Upper lobe of left lung (tissue), 4 donors: ENCODE measurements at regions not wholly inside any gene's neighbourhood (a gene's known extent, or its start where the extent isn't known, plus 50 kb on each side); places are given as distances from the start of the nearest gene placed in this dataset.

ENCODE experiments used
- EP300 ChIP-seq, 4 donors: sonication (generic); formaldehyde crosslinking; IDR thresholded peaks; one replicate each; pipeline ENCODE4 v1.5.1; 2017; ENCODE audit warnings: antibody characterized with exemption in 4 of 4, control low read depth in 2 of 4
- POLR2A ChIP-seq, 4 donors: fragments of 450-650 bp; IDR thresholded peaks; one replicate each; pipeline ENCODE4 v1.5.1; 2016 to 2017; ENCODE audit warnings: antibody characterized with exemption in 4 of 4, mild to moderate bottlenecking in 2 of 4
- POLR2AphosphoS5 ChIP-seq, 2 donors: sonication (generic); formaldehyde crosslinking; IDR thresholded peaks; one replicate each; pipeline ENCODE4 v1.5.1; 2017; ENCODE audit warnings: antibody characterized with exemption in 2 of 2
- TF ChIP-seq, protein P1 (sequence below), 6 experiments: fragments of 450-650 bp in 4 of 6; fragments of 200-600 bp in 2 of 6; sonication (generic) in 2 of 6; IDR thresholded peaks; one replicate each; pipeline ENCODE4 v1.5.1; 2016 to 2019; ENCODE audit warnings: antibody characterized with exemption in 6 of 6

DNA sequence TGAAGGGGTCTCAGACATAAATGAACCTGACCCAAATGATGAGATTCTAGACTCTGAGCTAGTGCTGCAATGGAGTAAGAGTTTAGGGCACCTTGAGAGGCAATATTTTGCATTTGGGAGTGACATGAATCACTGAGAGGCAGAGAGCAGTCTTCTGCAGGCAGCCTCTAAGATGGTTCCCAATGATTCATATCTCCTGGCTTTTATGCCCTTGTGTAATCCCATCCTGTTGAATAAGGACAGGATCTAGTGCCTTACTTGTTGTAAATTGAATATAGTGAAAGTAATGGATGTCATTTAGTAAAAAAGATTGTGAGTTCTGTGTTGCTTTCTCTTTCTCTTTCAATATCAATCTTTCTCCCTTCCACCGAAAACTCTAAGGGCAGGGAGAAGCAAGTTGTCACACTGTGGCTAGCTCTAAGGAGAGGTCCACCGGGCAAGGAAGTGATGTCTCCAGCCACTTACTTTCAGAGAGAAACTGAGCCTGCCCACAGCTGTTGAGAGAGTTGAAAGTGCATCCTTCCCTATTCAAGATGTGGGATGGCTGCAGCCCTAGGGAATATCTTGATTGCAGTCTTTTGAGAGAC lies 144.7 kb downstream of the TRIB2 start:
- TF ChIP-seq, protein P1, sequence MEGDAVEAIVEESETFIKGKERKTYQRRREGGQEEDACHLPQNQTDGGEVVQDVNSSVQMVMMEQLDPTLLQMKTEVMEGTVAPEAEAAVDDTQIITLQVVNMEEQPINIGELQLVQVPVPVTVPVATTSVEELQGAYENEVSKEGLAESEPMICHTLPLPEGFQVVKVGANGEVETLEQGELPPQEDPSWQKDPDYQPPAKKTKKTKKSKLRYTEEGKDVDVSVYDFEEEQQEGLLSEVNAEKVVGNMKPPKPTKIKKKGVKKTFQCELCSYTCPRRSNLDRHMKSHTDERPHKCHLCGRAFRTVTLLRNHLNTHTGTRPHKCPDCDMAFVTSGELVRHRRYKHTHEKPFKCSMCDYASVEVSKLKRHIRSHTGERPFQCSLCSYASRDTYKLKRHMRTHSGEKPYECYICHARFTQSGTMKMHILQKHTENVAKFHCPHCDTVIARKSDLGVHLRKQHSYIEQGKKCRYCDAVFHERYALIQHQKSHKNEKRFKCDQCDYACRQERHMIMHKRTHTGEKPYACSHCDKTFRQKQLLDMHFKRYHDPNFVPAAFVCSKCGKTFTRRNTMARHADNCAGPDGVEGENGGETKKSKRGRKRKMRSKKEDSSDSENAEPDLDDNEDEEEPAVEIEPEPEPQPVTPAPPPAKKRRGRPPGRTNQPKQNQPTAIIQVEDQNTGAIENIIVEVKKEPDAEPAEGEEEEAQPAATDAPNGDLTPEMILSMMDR (IDR thresholded peaks at IDR 0.05) = no peak
- no peak for TF ChIP-seq POLR2A (IDR thresholded peaks at IDR 0.05)
- TF ChIP-seq EP300 (IDR thresholded peaks at IDR 0.05) = no peak
- no peak for TF ChIP-seq POLR2AphosphoS5 (IDR thresholded peaks at IDR 0.05)
